SU-DHL-6 (cell line): ENCODE measurements at regions not wholly inside any gene's neighbourhood (a gene's known extent, or its start where the extent isn't known, plus 50 kb on each side); places are given as distances from the start of the nearest gene placed in this dataset.

Source experiments
- H2AFZ ChIP-seq: fragments of 200-600 bp; sonication (generic); 2 replicates; pipeline ENCODE4 v1.6.1; 2014; ENCODE audit warnings: low read depth, mild to moderate bottlenecking, moderate library complexity, mixed read lengths, antibody characterized with exemption, low read length; ENCODE audit not compliant: severe bottlenecking
- H3F3A ChIP-seq: fragments of 200-600 bp; shearing (Covaris generic); 2 replicates; pipeline ENCODE4 v1.6.0; 2016; ENCODE audit warnings: antibody characterized with exemption, mild to moderate bottlenecking; ENCODE audit not compliant: insufficient read depth
- H3K27ac ChIP-seq: fragments of 200-600 bp; sonication (generic); 2 replicates; pipeline ENCODE4 v1.5.1; 2016; ENCODE audit warnings: low read depth, mild to moderate bottlenecking, low read length, moderate library complexity, mixed read lengths
- H3K27me3 ChIP-seq: fragments of 200-600 bp; sonication (generic), shearing (Covaris generic); 2 replicates; pipeline ENCODE4 v1.6.0; 2014; ENCODE audit warnings: mild to moderate bottlenecking, low read length
- H3K36me3 ChIP-seq: fragments of 200-600 bp; sonication (generic); 2 replicates; pipeline ENCODE4 v1.6.1; 2014; ENCODE audit warnings: mild to moderate bottlenecking, low read length, mixed read lengths
- H3K4me2 ChIP-seq: fragments of 300-600, 200-600 bp; shearing (Covaris generic), sonication (generic); 2 replicates; pipeline ENCODE4 v1.6.0; 2014; ENCODE audit warnings: low read length, low read depth, mild to moderate bottlenecking; ENCODE audit not compliant: poor library complexity, severe bottlenecking
- H3K4me3 ChIP-seq: fragments of 200-600 bp; sonication (generic); 2 replicates; pipeline ENCODE4 v1.5.1; 2014; ENCODE audit warnings: antibody characterized with exemption, low read length, mild to moderate bottlenecking, mixed read lengths; ENCODE audit not compliant: insufficient read depth, poor library complexity, severe bottlenecking
- H3K79me2 ChIP-seq: fragments of 200-600 bp; sonication (generic); 2 replicates; pipeline ENCODE4 v1.6.1; 2014; ENCODE audit warnings: mild to moderate bottlenecking, low read length, moderate library complexity; ENCODE audit not compliant: insufficient read depth
- H3K9ac ChIP-seq: fragments of 200-600 bp; sonication (generic); 2 replicates; pipeline ENCODE4 v1.7.0; 2014; ENCODE audit warnings: mild to moderate bottlenecking, low read length
- H3K9me2 ChIP-seq: fragments of 200-600 bp; sonication (generic); replicated peaks from 2 replicates; pipeline ENCODE4 v1.6.1; 2014; ENCODE audit warnings: low read length; ENCODE audit not compliant: insufficient read depth
- H3K9me3 ChIP-seq: fragments of 200-600 bp; sonication (generic); 2 replicates; pipeline ENCODE4 v1.6.1; 2014; ENCODE audit warnings: low read length, mixed read lengths; ENCODE audit not compliant: insufficient read depth
- H4K20me1 ChIP-seq: fragments of 200-600 bp; sonication (generic); 2 replicates; pipeline ENCODE4 v1.6.1; 2014; ENCODE audit warnings: low read depth, mild to moderate bottlenecking, antibody characterized with exemption, low read length, moderate library complexity, mixed read lengths
- CTCF ChIP-seq: fragments of 200-600 bp; sonication (generic); IDR thresholded peaks from one replicate; pipeline ENCODE4 v1.5.1; 2017; ENCODE audit warnings: antibody characterized with exemption, mild to moderate bottlenecking, low read length, moderate library complexity; ENCODE audit not compliant: insufficient read depth, poor library complexity, severe bottlenecking
- EZH2phosphoT487 ChIP-seq: fragments of 200-600 bp; sonication (generic), shearing (Covaris generic); conservative IDR thresholded peaks from 2 replicates; pipeline ENCODE4 v1.6.1; 2018; ENCODE audit warnings: mild to moderate bottlenecking, antibody characterized with exemption, low read length, moderate library complexity, mixed read lengths

GRCh38 chrX:97876697-97877407, 993.1 kb downstream of the RPA4 start:
- no peak overlapping the region for H2AFZ ChIP-seq
- no peak overlapping the region for H3K4me2 ChIP-seq
- H3F3A ChIP-seq: no peaks in the 10 kb centered on the region
- H3K27ac ChIP-seq: no peak overlapping the region
- H3K4me3 ChIP-seq: no peak overlapping the region
- H3K79me2 ChIP-seq: no peaks in the 10 kb centered on the region
- H3K9me2 ChIP-seq: no peaks in the 10 kb centered on the region
- H3K36me3 ChIP-seq: no peaks in the 10 kb centered on the region
- H3K9ac ChIP-seq: no peak overlapping the region
- TF ChIP-seq CTCF: no peak
- no peak for TF ChIP-seq EZH2phosphoT487
- H4K20me1 ChIP-seq: no peaks in the 10 kb centered on the region
- H3K27me3 ChIP-seq: no peaks in the 10 kb centered on the region
- no peaks in the 10 kb centered on the region for H3K9me3 ChIP-seq

- Histone ChIP-seq H3K36me3 (no peaks in the 10 kb centered on the region), H2AFZ (no peak overlapping the region), H3F3A (no peaks in the 10 kb centered on the region), H3K4me2 (no peak overlapping the region), H3K4me3 (no peak overlapping the region), H3K79me2 (no peaks in the 10 kb centered on the region), H3K27me3 (no peaks in the 10 kb centered on the region), H3K9ac (no peak overlapping the region), H3K9me2 (no peaks in the 10 kb centered on the region), H3K9me3 (no peaks in the 10 kb centered on the region), H3K27ac (no peak overlapping the region), H4K20me1 (no peaks in the 10 kb centered on the region)
- TF ChIP-seq CTCF (no peak), EZH2phosphoT487 (no peak)
Measured at GRCh38 chrX:97882306-97882705, 998.6 kb downstream of the RPA4 start.

- TF ChIP-seq CTCF: no peak
- TF ChIP-seq EZH2phosphoT487: no peak
- Histone ChIP-seq H3K4me2 (no peak overlapping the region), H3K9me2 (no peaks in the 10 kb centered on the region), H3K79me2 (no peaks in the 10 kb centered on the region), H3K9me3 (no peaks in the 10 kb centered on the region), H3F3A (no peaks in the 10 kb centered on the region), H3K27ac (no peak overlapping the region), H3K4me3 (no peak overlapping the region), H3K36me3 (no peaks in the 10 kb centered on the region), H2AFZ (no peak overlapping the region), H3K27me3 (no peaks in the 10 kb centered on the region), H4K20me1 (no peaks in the 10 kb centered on the region), H3K9ac (no peak overlapping the region)
Measured at GRCh38 chrX:97895751-97896150, 1012.0 kb downstream of the RPA4 start.
